DND-41 (cell line): ENCODE measurements at regions not wholly inside any gene's neighbourhood (a gene's known extent, or its start where the extent isn't known, plus 50 kb on each side); places are given as distances from the start of the nearest gene placed in this dataset.

Source experiments
- EZH2 ChIP-seq: IDR thresholded peaks from 3 replicates; pipeline ENCODE4 v1.6.1; 2012; ENCODE audit warnings: borderline replicate concordance, low read depth, mild to moderate bottlenecking, moderate library complexity, low read length, inconsistent platforms; ENCODE audit not compliant: severe bottlenecking
- TF ChIP-seq, protein P1 (sequence below): IDR thresholded peaks from 2 replicates; pipeline ENCODE4 v1.5.1; 2012; ENCODE audit warnings: borderline replicate concordance, low read length, moderate library complexity, mild to moderate bottlenecking; ENCODE audit not compliant: poor library complexity, severe bottlenecking; ENCODE audit errors: extremely low read depth

DNA sequence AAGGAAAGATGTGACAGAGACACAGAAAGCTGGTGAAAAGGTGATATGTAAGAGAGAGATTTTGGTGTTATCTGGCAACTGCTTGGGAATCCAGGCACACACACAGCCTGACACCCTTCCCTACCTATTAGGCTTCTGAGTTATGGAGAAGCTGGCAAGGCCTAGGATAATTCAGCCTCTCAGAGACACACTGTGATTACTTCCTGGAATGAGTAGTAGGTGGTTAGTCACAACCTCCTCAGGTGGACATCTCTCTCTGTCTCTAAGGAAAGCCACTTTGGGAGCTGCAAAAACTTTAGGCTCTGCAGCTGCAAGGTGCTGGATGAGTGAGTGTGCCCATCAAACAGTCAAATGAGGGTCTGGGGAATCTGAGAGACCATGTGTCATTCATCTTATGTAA lies 201.9 kb downstream of the PDCD6IP start:
- TF ChIP-seq, protein P1, sequence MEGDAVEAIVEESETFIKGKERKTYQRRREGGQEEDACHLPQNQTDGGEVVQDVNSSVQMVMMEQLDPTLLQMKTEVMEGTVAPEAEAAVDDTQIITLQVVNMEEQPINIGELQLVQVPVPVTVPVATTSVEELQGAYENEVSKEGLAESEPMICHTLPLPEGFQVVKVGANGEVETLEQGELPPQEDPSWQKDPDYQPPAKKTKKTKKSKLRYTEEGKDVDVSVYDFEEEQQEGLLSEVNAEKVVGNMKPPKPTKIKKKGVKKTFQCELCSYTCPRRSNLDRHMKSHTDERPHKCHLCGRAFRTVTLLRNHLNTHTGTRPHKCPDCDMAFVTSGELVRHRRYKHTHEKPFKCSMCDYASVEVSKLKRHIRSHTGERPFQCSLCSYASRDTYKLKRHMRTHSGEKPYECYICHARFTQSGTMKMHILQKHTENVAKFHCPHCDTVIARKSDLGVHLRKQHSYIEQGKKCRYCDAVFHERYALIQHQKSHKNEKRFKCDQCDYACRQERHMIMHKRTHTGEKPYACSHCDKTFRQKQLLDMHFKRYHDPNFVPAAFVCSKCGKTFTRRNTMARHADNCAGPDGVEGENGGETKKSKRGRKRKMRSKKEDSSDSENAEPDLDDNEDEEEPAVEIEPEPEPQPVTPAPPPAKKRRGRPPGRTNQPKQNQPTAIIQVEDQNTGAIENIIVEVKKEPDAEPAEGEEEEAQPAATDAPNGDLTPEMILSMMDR, result no peak
- TF ChIP-seq EZH2, result no peak
